ENCODE measurements at regions not wholly inside any gene's neighbourhood (a gene's known extent, or its start where the extent isn't known, plus 50 kb on each side); places are given as distances from the start of the nearest gene placed in this dataset.
A peak's percentile ranks its signal among the peaks of the same experiment; 100 is the strongest.

DNA sequence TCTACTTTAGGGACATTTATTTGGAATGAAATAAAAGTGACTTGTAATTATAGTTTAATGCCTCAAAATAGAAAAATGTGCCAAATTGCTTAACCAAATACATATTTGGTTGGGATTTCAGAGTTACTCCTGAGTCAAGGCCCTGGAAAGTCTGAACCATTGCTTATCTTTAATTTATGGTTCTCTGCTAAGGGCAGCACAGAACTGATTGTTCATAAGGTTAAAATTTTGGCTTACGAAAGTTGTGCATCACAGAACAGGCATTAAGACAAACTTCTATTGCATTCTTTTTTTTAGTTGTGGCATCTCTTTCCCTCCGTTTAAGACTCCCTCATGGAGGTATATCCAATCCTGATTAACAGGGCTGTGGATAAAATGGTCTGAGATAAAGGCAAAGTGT lies 92.2 kb upstream of the TENT5A start:
- DNase-seq (ENCODE audit: low spot score) (no peak), ATAC-seq (ENCODE audit: low FRiP score) (peak; percentile 96)
- TF ChIP-seq, protein P1, sequence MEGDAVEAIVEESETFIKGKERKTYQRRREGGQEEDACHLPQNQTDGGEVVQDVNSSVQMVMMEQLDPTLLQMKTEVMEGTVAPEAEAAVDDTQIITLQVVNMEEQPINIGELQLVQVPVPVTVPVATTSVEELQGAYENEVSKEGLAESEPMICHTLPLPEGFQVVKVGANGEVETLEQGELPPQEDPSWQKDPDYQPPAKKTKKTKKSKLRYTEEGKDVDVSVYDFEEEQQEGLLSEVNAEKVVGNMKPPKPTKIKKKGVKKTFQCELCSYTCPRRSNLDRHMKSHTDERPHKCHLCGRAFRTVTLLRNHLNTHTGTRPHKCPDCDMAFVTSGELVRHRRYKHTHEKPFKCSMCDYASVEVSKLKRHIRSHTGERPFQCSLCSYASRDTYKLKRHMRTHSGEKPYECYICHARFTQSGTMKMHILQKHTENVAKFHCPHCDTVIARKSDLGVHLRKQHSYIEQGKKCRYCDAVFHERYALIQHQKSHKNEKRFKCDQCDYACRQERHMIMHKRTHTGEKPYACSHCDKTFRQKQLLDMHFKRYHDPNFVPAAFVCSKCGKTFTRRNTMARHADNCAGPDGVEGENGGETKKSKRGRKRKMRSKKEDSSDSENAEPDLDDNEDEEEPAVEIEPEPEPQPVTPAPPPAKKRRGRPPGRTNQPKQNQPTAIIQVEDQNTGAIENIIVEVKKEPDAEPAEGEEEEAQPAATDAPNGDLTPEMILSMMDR (IDR thresholded peaks at IDR 0.05): no peak

DNA sequence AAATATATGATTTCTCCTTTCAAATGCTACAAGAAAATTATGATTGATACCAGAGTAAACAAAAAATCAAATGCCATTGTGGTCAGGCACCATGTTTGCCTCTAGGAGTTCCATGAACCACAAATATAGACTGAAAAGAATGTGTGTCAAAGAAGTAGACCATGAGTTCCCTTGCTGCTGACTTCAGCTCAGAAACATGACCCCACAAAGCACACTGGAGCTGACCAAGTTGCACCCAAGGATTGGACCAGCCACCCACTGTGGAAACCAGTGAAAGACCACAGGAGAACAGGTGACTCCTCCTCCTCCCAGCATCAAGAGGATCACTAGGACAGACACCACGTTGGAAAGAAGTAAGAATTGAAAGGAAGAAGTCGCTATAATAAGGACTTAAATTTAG lies 90.8 kb upstream of the TENT5A start:
- TF ChIP-seq, protein P1 (IDR thresholded peaks at IDR 0.05): no peak
- DNase-seq (ENCODE audit: low spot score) (no peak), ATAC-seq (ENCODE audit: low FRiP score) (no peak)

DNA sequence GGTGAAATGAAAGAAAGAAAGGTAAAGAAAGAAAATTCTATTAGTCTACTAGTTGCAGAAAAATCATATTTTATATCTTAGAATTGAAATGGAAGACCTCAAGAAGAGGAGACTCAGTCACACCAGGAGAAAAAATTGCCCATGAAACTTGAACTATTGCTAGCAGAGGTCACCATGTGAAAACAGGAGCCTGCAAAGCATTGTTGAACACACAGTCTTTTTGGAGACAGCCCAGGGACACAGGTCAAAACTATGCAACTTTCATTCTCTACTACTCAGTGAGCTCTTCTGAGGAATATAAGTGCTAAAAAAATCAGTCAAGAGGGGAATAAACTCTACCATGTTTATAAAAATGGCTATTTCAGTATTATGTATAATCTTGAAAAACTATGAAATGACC lies 89.8 kb upstream of the TENT5A start:
- DNase-seq (ENCODE audit: low spot score) (no peak), ATAC-seq (ENCODE audit: low FRiP score) (no peak)
- TF ChIP-seq, protein P1 (IDR thresholded peaks at IDR 0.05): no peak

DNA sequence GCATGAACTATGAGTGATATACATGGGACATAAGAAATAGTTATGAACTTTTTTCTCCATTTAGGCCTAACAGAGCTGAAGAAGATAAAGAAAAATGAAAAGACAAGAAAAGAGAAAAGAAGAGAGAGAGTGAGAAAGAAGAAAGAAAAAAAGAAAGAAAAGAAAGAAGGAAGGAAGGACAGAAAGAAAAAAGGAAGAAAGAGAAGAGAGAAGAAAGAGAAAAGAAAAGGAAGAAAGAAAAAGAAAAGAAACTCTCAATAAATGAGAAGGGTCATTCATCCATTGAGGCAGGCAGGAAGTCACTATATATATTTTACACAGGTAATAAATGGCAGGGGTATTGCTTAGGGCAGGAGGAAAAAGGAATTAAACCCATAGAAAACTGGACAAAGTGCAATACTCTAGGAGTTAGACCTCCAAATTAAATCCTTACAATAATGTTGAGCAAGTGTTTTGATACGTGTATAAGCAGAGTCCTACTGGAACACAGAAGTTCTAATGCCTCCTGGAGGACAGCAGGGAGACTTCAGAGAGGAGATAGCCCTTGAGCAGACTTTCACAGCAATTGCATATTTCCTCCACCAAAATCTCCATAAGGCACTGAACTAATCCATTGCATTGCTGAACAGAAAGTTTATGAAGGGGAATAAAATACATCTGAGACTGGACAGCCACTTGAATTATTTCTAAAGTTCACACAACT lies 86.4 kb upstream of the TENT5A start:
- DNase-seq (ENCODE audit: low spot score) (no peak), ATAC-seq (ENCODE audit: low FRiP score) (no peak)
- TF ChIP-seq, protein P1 (IDR thresholded peaks at IDR 0.05): no peak

DNA sequence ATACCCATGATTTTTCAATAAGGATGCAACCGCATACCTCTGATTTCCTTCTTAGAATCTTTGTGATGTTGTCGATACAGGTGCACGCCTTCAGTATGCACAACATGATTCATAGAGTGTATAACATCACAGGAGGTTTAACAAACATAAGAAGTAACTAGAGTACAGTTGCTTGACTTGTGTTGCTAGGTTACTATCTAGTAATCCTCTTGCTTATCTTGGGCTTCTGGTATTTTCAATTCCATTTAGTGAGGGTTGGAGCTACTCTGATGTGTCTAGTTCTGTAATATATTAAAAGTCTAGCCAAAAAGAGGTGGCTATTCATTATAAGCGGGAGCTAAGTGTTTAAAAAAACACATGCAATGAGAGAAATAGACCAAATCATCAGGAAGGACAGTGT lies 85.5 kb upstream of the TENT5A start:
- ATAC-seq (ENCODE audit: low FRiP score) (peak; percentile 81), DNase-seq (ENCODE audit: low spot score) (no peak)
- TF ChIP-seq, protein P1 (IDR thresholded peaks at IDR 0.05): no peak

DNA sequence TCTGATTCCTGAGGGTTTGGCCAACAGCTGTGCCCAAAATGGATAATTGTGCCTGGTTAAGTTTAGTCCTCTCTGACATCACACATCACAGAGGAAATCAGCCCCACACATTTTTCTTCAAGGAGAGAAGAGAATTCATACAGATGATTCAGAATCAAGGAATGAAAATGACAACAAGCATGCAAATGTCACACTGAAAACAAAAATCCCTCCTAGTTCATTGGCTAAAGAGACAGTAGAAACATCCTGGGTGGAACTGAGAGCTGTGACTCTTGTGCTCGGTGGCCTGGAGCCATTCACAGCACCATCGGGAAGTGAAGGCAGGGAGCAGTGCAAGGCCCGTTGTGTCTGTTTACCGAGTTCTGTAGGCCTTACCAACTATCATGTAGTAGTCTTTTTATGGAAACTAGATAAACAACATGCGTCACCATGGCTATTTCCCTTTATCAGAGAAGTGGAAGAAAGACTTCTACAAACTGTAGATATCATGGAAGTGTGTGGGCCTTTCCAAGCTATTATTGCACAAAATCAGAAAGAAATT lies 81.7 kb upstream of the TENT5A start:
- ATAC-seq (ENCODE audit: low FRiP score) (no peak), DNase-seq (ENCODE audit: low spot score) (no peak)
- TF ChIP-seq, protein P1 (IDR thresholded peaks at IDR 0.05): no peak

DNA sequence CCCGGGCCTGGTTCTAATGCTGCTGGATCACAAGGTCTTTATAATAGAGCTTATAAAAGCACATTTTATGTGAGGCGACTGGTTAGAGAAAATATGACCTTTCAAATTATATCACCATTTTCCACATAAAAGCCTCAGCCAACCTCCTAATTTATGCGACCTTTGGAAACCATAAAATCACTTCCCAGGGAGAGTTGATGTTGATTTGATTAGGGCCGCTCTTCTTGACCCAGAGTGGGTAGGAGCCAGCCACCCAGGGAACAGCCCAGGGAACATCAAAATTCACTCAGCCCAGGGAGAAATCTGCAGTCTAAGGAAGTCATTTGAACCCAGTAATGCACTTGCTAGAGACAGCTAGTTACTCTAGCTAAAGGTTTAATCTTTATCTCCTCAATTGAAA lies 79.8 kb upstream of the TENT5A start:
- DNase-seq (ENCODE audit: low spot score): no peak
- TF ChIP-seq, protein P1 (IDR thresholded peaks at IDR 0.05): no peak
- no peak for ATAC-seq (ENCODE audit: low FRiP score)
